NOMO-1 treated with dmso at 0.1 percent for 144 hours (cell line): ENCODE measurements at regions not wholly inside any gene's neighbourhood (a gene's known extent, or its start where the extent isn't known, plus 50 kb on each side); places are given as distances from the start of the nearest gene placed in this dataset.

Experiments used
- DNase-seq: peaks from one replicate; lab custom pipeline; 2025; ENCODE audit not compliant: unreplicated experiment; lab: John Stamatoyannopoulos, UW

GRCh38 chr1:59018860-59019259, 235.0 kb upstream of the JUN start:
- no peak for DNase-seq

- DNase-seq, result peak; percentile 83
Measured at GRCh38 chr1:59020151-59020997, 236.5 kb upstream of the JUN start.

GRCh38 chr1:59022199-59022598, 238.4 kb upstream of the JUN start:
- no peak for DNase-seq

GRCh38 chr1:59022799-59023198, 239.0 kb upstream of the JUN start:
- DNase-seq, result no peak

GRCh38 chr1:59025201-59025600, 241.4 kb upstream of the JUN start:
- no peak for DNase-seq

- DNase-seq, result no peak
Measured at GRCh38 chr1:59025898-59026426, 242.1 kb upstream of the JUN start.

GRCh38 chr1:59026472-59026948, 242.7 kb upstream of the JUN start:
- DNase-seq, result no peak

- no peak for DNase-seq
Measured at GRCh38 chr1:59027177-59027576, 243.3 kb upstream of the JUN start.

GRCh38 chr1:59028048-59028447, 244.2 kb upstream of the JUN start:
- no peak for DNase-seq

GRCh38 chr1:59029411-59030167, 245.7 kb upstream of the JUN start:
- DNase-seq, result no peak

GRCh38 chr1:59032228-59032627, 248.4 kb upstream of the JUN start:
- DNase-seq, result no peak

GRCh38 chr1:59033761-59034160, 249.9 kb upstream of the JUN start:
- no peak for DNase-seq

GRCh38 chr1:59034925-59035324, 251.1 kb upstream of the JUN start:
- no peak for DNase-seq

- DNase-seq, result no peak
Measured at GRCh38 chr1:59039551-59039950, 255.7 kb upstream of the JUN start.

GRCh38 chr1:59040486-59040885, 256.4 kb upstream of the FGGY start:
- DNase-seq, result no peak

GRCh38 chr1:59041646-59042277, 255.1 kb upstream of the FGGY start:
- DNase-seq, result no peak

- no peak for DNase-seq
Measured at GRCh38 chr1:59043796-59044195, 253.1 kb upstream of the FGGY start.

- DNase-seq, result no peak
Measured at GRCh38 chr1:59044535-59045121, 252.3 kb upstream of the FGGY start.

- no peak for DNase-seq
Measured at GRCh38 chr1:59045137-59045536, 251.8 kb upstream of the FGGY start.

- DNase-seq, result no peak
Measured at GRCh38 chr1:59045636-59046035, 251.3 kb upstream of the FGGY start.

- DNase-seq, result no peak
Measured at GRCh38 chr1:59046134-59046533, 250.8 kb upstream of the FGGY start.
